ENCODE measurements at regions not wholly inside any gene's neighbourhood (a gene's known extent, or its start where the extent isn't known, plus 50 kb on each side); places are given as distances from the start of the nearest gene placed in this dataset.

DNA sequence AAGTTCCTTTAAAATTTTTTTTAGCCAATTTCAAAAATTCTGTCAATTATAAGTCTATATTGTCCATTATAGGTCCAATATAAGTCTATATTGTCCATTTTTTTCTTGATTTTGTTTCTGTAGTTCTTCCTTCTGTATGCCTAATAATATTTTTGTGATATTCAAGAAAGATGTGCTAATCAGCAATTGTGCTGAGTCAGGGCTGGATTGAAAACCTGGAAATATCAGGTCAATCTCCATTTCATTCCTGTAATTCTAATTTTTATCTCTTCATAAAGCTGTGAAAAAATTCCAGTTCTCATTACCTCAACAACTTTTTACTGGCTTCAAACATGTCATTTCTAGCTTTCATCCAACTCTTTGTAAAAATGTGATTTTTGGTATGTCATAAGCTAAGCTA, 353.7 kb downstream of the SLITRK6 start:
- DNase-seq, result no peak

GRCh38 chr13:85441975-85442374, 357.2 kb downstream of the SLITRK6 start:
- no peak for DNase-seq

DNA sequence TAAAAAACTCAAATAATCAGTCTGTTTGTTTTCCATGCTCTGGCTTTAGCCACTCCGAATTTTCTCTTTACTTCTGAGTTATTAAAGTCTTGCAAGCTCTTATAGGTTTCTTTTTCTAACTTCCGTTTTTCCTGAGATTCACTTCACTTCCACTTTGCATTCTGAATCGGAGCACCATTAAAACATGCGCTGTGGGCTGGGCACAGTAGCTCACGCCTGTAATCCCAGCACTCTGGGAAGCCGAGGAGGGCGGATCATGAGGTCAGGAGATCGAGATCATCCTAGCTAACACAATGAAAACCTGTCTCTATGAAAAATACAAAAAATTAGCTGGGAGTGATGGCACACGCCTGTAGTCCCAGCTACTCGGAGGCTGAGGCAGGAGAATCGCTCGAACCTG, 357.9 kb downstream of the SLITRK6 start:
- DNase-seq, result no peak

GRCh38 chr13:85436029-85436428, 363.2 kb downstream of the SLITRK6 start:
- DNase-seq, result no peak

GRCh38 chr13:85434927-85435326, 364.3 kb downstream of the SLITRK6 start:
- DNase-seq, result no peak

- no peak for DNase-seq
Measured at GRCh38 chr13:85432881-85433280, 366.3 kb downstream of the SLITRK6 start.

DNA sequence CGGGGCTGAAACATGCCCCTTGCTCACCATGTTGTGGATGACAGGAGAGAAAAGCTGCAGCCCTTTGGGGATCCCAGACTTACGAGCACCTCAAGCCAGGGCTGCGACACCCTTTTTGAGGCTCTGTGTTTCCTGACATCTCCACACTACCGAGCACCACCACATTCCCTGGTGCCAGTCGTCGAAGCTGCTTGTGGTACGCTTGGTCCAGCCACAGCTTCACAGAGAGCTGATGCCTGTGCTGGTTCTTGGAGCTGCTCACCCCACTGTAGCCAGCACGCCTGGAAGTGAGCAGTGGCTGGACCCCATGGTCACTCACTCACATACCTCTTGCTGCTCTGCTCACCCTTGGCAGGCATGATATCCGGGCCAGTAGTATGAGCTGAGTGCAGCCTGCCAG, 367.5 kb downstream of the SLITRK6 start:
- DNase-seq, result no peak

- no peak for DNase-seq
Measured at GRCh38 chr13:85430216-85430794, 368.9 kb downstream of the SLITRK6 start.

GRCh38 chr13:85427416-85427815, 371.8 kb downstream of the SLITRK6 start:
- no peak for DNase-seq

DNA sequence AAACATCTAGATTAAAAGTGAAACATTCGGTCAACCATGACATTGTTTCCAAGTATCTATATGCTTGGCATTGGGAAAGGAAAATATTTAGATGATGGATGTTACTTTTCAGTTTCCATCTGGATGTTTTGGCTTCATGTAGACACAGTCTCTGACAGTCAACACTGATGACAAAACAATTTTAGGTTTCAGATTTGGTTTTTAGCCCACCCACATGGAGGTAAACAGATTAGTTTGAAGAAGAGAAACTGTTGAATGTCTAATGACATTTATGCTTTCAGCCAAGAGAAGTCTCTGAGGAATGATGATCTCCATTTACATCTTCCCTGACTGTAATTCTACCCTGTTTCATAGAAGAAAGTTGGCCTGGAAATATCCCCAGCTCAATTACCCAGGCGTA, 379.1 kb downstream of the SLITRK6 start:
- DNase-seq, result no peak

- no peak for DNase-seq
Measured at GRCh38 chr13:85419611-85420010, 379.6 kb downstream of the SLITRK6 start.

GRCh38 chr13:85417807-85418206, 381.4 kb downstream of the SLITRK6 start:
- no peak for DNase-seq

DNA sequence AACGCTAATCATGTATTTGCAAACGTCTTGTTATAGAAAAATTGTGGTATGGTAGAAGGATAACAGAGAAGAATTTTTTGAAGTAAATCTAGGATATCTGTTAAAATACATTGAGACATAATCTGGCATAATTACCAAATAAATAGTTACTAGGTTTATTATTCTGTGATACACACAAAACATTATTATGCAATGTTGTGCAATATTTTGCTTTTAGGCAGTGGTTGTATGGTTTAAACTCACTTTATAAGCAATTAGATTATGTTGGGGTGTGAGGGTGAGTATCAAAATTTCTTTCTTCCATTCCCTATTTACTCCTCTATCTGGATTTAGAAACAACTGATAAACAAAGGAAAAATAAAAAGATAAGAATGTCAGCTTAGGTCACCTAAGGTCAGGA, 385.6 kb downstream of the SLITRK6 start:
- no peak for DNase-seq

DNA sequence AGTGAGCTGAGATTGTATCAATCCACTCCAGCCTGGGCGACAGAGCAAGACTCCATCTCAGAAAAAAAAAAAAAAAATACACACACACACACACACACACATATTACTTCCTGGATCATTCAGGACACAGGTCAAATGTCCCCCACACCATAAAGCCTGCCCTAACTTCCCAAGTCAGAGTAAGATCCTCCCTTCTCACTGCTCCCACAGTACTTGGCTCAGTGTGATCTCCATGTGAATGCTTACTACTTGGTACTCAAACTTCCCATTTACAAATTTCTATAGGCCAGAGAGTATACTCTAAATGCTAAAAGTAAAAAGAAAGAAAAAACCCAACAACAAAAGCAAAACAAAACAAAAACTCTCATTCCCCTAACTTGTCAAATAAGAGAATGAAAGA, 386.8 kb downstream of the SLITRK6 start:
- no peak for DNase-seq

GRCh38 chr13:85411591-85411990, 387.6 kb downstream of the SLITRK6 start:
- DNase-seq, result no peak

DNA sequence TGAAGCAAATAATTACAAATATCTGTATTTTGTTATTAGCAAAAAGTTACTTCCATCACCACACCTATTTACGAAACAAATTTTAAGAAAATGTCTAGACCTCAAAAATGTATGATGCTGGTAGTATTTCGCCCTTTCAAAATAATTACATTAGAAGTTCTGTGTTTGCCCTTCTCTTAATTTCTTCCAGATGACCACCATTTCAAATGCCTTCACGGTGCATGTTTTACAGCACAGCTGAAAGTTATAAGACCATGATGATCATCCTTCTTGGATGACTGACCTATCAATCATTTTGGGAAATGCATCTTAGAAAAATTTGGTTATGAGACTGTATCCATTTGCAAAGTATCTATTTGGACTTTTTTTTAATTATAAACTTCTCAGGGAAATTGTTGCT, 390.8 kb downstream of the SLITRK6 start:
- no peak for DNase-seq

- DNase-seq, result no peak
Measured at GRCh38 chr13:85406269-85406975, 392.8 kb downstream of the SLITRK6 start.

- no peak for DNase-seq
Measured at GRCh38 chr13:85405316-85405897, 393.8 kb downstream of the SLITRK6 start.

DNA sequence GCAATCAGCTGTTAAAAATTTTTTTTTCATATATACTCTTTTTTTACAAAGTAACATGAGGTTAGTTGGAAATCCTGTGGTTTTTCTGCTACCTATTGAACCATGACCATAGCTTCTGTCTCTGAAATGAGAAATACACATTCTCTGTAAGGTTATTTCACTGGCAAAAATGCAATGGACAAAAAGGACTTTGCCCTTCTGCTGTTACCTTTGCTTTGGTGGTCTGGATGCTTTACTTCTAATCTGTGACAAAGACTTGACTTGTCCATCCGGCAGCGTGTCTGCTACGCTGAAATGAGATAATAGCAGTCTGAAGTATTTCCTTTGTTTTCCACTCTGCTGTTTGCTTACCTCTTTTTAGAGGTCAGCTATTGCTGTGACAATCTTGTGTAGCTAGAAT, 412.8 kb downstream of the SLITRK6 start:
- no peak for DNase-seq

DNA sequence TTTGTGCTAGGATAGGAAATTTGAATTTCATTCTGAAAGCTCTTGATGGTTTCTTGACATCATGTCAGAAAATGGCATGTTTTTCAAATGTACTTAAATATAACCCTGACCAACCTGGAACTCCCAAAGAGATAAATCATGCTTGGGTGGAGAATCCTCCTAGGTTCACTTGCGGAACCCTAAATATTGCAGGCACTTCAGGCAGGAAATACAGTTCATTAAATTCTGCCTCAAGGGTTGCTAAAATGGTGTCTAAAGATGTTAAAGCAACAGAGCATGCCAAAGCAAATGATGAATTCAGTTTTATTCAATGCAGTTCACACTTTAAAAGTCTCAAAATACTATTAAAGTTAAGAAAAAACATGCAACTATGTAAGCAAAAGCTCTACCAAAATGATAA, 415.9 kb downstream of the SLITRK6 start:
- no peak for DNase-seq

DNA sequence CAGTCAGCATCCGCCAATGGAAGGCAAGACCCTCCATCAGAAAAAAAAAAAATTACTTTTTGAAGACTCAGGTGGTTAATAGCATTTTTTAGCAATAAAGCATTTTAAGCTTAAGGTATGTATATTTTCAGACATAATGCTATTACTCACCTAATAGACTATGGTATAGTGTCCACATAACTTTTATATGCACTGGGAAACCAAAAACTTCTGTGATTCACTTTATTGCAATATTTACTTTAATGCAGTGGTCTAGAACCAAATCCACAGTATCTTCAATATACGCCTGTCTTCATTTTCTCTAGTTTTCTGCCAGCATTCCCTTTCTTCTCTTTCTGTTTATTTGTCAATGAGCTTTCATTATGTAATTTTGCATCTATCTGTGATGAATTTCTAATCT, 418.1 kb downstream of the SLITRK6 start:
- no peak for DNase-seq

GRCh38 chr13:85379991-85380390, 419.2 kb downstream of the SLITRK6 start:
- DNase-seq, result no peak

GRCh38 chr13:85379433-85379832, 419.8 kb downstream of the SLITRK6 start:
- no peak for DNase-seq

DNA sequence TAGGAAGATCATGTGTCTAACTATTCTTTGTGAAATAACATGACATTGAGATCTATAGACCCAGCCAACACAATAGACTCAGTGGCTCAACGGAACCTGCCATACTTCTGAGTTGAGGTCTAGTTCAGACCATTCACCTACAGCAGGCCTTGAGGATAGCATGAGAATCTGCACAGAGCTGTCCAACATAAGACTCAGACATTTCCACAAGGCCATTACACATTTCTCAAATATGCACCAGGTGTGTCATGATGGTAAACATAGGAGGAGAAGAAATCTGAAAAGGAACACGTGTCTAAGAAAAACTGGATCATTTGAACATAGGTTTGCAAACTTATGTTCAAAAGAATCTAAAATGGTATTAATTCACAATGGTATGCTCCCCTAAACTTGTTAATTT, 421.4 kb downstream of the SLITRK6 start:
- DNase-seq, result no peak

DNA sequence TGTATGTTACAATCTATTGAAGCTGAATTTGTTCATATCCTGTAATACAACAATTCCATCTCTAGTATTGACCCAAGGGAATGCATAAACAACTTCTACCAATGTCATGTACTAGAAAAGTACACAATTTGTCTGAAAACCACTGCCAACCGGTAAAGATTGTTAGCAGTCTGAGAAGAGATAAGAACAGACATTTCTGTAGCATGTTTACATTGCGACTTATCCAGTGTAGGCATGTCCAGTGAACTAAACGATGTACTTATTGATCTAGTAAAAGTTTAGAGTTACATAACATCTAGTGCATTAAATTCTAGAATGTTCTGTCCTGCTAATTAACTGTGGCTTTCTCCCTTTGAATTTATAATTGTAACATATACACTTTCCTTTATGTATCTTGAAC, 425.9 kb downstream of the SLITRK6 start:
- DNase-seq, result no peak
